Gastrocnemius medialis (tissue), 4 donors: ENCODE measurements at regions not wholly inside any gene's neighbourhood (a gene's known extent, or its start where the extent isn't known, plus 50 kb on each side); places are given as distances from the start of the nearest gene placed in this dataset.

Source experiments
- POLR2A ChIP-seq, 2 donors: fragments of 450-650 bp; IDR thresholded peaks; one replicate each; pipeline ENCODE4 v1.6.1; 2017; ENCODE audit warnings: antibody characterized with exemption in 2 of 2, mild to moderate bottlenecking in 2 of 2, moderate library complexity in 2 of 2
- TF ChIP-seq, protein P1 (sequence below), 5 experiments: fragments of 450-650 bp in 3 of 5; fragments of 200-600 bp in 2 of 5; sonication (generic) in 2 of 5; IDR thresholded peaks in 4 of 5; conservative IDR thresholded peaks in 1 of 5; 1 replicate in 4 of 5; 2 replicates in 1 of 5; pipeline ENCODE4 v1.5.1; 2016 to 2019; ENCODE audit warnings: antibody characterized with exemption in 5 of 5, mild to moderate bottlenecking in 3 of 5, moderate library complexity in 3 of 5

- TF ChIP-seq POLR2A (IDR thresholded peaks at IDR 0.05), result no peak
- TF ChIP-seq, protein P1, sequence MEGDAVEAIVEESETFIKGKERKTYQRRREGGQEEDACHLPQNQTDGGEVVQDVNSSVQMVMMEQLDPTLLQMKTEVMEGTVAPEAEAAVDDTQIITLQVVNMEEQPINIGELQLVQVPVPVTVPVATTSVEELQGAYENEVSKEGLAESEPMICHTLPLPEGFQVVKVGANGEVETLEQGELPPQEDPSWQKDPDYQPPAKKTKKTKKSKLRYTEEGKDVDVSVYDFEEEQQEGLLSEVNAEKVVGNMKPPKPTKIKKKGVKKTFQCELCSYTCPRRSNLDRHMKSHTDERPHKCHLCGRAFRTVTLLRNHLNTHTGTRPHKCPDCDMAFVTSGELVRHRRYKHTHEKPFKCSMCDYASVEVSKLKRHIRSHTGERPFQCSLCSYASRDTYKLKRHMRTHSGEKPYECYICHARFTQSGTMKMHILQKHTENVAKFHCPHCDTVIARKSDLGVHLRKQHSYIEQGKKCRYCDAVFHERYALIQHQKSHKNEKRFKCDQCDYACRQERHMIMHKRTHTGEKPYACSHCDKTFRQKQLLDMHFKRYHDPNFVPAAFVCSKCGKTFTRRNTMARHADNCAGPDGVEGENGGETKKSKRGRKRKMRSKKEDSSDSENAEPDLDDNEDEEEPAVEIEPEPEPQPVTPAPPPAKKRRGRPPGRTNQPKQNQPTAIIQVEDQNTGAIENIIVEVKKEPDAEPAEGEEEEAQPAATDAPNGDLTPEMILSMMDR (IDR thresholded peaks at IDR 0.05 in 4 of 5, conservative IDR thresholded peaks at IDR 0.05 in 1 of 5), result no peak
These were observed 103.8 kb downstream of the ADSS2 start for GRCh38 chr1:244347942-244348341.
